ENCODE measurements at regions not wholly inside any gene's neighbourhood (a gene's known extent, or its start where the extent isn't known, plus 50 kb on each side); places are given as distances from the start of the nearest gene placed in this dataset.

DNA sequence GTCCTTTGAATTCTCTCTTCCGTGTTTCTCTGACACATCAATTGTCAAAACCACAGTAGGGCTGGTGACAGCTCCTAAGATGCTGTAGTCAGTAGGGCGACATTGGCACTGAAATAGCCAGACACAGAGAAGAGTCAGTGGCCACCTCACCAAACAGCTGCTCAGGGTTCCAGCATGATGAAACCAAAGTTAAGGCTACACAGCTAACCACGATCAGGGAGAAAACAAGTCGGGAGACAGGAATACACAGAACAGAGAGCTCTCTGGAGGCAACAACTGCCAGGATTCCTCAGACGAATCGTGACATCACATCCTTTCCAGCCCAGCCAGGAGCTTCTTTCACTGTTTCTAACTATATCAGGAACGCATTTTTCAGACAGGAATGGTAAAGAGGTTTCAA lies 922.2 kb downstream of the SORCS1 start (continued):
- TF ChIP-seq ZNF114 (CRISPR knock-in tag; IDR thresholded peaks at IDR 0.05) (no peak), STAT1 (IDR thresholded peaks at IDR 0.05; ENCODE audit: unreplicated experiment) (no peak)
- TF ChIP-seq, protein P1, sequence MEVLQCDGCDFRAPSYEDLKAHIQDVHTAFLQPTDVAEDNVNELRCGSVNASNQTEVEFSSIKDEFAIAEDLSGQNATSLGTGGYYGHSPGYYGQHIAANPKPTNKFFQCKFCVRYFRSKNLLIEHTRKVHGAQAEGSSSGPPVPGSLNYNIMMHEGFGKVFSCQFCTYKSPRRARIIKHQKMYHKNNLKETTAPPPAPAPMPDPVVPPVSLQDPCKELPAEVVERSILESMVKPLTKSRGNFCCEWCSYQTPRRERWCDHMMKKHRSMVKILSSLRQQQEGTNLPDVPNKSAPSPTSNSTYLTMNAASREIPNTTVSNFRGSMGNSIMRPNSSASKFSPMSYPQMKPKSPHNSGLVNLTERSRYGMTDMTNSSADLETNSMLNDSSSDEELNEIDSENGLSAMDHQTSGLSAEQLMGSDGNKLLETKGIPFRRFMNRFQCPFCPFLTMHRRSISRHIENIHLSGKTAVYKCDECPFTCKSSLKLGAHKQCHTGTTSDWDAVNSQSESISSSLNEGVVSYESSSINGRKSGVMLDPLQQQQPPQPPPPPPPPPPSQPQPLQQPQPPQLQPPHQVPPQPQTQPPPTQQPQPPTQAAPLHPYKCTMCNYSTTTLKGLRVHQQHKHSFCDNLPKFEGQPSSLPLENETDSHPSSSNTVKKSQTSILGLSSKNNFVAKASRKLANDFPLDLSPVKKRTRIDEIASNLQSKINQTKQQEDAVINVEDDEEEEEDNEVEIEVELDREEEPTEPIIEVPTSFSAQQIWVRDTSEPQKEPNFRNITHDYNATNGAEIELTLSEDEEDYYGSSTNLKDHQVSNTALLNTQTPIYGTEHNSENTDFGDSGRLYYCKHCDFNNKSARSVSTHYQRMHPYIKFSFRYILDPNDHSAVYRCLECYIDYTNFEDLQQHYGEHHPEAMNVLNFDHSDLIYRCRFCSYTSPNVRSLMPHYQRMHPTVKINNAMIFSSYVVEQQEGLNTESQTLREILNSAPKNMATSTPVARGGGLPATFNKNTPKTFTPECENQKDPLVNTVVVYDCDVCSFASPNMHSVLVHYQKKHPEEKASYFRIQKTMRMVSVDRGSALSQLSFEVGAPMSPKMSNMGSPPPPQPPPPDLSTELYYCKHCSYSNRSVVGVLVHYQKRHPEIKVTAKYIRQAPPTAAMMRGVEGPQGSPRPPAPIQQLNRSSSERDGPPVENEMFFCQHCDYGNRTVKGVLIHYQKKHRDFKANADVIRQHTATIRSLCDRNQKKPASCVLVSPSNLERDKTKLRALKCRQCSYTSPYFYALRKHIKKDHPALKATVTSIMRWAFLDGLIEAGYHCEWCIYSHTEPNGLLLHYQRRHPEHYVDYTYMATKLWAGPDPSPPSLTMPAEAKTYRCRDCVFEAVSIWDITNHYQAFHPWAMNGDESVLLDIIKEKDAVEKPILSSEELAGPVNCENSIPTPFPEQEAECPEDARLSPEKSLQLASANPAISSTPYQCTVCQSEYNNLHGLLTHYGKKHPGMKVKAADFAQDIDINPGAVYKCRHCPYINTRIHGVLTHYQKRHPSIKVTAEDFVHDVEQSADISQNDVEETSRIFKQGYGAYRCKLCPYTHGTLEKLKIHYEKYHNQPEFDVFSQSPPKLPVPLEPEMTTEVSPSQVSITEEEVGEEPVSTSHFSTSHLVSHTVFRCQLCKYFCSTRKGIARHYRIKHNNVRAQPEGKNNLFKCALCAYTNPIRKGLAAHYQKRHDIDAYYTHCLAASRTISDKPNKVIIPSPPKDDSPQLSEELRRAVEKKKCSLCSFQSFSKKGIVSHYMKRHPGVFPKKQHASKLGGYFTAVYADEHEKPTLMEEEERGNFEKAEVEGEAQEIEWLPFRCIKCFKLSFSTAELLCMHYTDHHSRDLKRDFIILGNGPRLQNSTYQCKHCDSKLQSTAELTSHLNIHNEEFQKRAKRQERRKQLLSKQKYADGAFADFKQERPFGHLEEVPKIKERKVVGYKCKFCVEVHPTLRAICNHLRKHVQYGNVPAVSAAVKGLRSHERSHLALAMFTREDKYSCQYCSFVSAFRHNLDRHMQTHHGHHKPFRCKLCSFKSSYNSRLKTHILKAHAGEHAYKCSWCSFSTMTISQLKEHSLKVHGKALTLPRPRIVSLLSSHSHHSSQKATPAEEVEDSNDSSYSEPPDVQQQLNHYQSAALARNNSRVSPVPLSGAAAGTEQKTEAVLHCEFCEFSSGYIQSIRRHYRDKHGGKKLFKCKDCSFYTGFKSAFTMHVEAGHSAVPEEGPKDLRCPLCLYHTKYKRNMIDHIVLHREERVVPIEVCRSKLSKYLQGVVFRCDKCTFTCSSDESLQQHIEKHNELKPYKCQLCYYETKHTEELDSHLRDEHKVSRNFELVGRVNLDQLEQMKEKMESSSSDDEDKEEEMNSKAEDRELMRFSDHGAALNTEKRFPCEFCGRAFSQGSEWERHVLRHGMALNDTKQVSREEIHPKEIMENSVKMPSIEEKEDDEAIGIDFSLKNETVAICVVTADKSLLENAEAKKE (CRISPR knock-in tag; IDR thresholded peaks at IDR 0.05) = no peak

DNA sequence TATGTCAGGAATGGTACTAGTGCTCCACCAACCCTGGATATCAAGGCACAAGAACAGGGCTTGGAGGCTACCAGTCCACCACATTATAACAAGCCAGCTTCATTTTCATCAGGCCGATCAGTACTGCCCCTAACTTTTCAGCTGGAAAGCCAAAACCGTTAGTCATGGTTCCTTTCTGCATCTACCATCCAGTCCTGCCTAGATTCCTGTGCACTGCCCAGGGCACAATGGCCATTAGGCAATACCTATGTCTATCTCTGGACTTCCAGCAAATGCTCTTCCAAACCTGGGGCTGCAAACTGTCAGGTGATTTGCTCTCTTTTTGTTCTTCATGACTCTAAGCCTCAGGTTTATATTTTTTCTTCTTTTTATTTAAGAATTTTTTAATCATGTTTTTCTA lies 937.7 kb downstream of the SORCS1 start:
- Mint-ChIP-seq H3K4me1 (no peaks in the 10 kb centered on the region), H3K27me3 (ENCODE audit: insufficient read depth, low read depth, poor library complexity) (no peaks in the 10 kb centered on the region), H3K9me3 (no peaks in the 10 kb centered on the region), H3K27ac (no peak overlapping the region), H3K4me3 (no peak overlapping the region), H3K36me3 (ENCODE audit: low read depth) (no peaks in the 10 kb centered on the region)
- Histone ChIP-seq H3K4me1 (ENCODE audit: insufficient read depth) (no peaks in the 10 kb centered on the region), H3K36me3 (ENCODE audit: insufficient read depth) (no peaks in the 10 kb centered on the region), H3K27ac (ENCODE audit: low read depth) (no peak overlapping the region), H3K4me3 (no peak overlapping the region), H4K20me1 (replicated peaks; ENCODE audit: insufficient read depth) (no peaks in the 10 kb centered on the region), H3K79me2 (replicated peaks; ENCODE audit: insufficient read depth) (no peaks in the 10 kb centered on the region), H3K9me2 (ENCODE audit: insufficient read depth) (no peaks in the 10 kb centered on the region), H3K27me3 (ENCODE audit: insufficient read depth) (no peaks in the 10 kb centered on the region), H3F3A (replicated peaks; ENCODE audit: low read depth) (no peaks in the 10 kb centered on the region), H3K4me2 (no peak overlapping the region), H2AFZ (no peak overlapping the region)
- DNase-seq (ENCODE audit: low spot score) = no peak
- no peak for ATAC-seq
- TF ChIP-seq CREB1 (CRISPR knock-in tag; IDR thresholded peaks at IDR 0.05; ENCODE audit: low read depth) (no peak), EZH2 (IDR thresholded peaks at IDR 0.05; ENCODE audit: low read depth, unreplicated experiment) (no peak), POLR2AphosphoS5 (IDR thresholded peaks at IDR 0.05; ENCODE audit: low read depth) (no peak)
- TF ChIP-seq, protein P1 (CRISPR knock-in tag; IDR thresholded peaks at IDR 0.05) = no peak
- TF ChIP-seq, protein P2, sequence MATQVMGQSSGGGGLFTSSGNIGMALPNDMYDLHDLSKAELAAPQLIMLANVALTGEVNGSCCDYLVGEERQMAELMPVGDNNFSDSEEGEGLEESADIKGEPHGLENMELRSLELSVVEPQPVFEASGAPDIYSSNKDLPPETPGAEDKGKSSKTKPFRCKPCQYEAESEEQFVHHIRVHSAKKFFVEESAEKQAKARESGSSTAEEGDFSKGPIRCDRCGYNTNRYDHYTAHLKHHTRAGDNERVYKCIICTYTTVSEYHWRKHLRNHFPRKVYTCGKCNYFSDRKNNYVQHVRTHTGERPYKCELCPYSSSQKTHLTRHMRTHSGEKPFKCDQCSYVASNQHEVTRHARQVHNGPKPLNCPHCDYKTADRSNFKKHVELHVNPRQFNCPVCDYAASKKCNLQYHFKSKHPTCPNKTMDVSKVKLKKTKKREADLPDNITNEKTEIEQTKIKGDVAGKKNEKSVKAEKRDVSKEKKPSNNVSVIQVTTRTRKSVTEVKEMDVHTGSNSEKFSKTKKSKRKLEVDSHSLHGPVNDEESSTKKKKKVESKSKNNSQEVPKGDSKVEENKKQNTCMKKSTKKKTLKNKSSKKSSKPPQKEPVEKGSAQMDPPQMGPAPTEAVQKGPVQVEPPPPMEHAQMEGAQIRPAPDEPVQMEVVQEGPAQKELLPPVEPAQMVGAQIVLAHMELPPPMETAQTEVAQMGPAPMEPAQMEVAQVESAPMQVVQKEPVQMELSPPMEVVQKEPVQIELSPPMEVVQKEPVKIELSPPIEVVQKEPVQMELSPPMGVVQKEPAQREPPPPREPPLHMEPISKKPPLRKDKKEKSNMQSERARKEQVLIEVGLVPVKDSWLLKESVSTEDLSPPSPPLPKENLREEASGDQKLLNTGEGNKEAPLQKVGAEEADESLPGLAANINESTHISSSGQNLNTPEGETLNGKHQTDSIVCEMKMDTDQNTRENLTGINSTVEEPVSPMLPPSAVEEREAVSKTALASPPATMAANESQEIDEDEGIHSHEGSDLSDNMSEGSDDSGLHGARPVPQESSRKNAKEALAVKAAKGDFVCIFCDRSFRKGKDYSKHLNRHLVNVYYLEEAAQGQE (IDR thresholded peaks at IDR 0.05; ENCODE audit: unreplicated experiment) = no peak

Data from GM23338 (cell line).